Psoas muscle (tissue), 7 donors: ENCODE measurements at regions not wholly inside any gene's neighbourhood (a gene's known extent, or its start where the extent isn't known, plus 50 kb on each side); places are given as distances from the start of the nearest gene placed in this dataset.

Experiments
- ATAC-seq, 4 donors: fragments of 200-7000 bp; cut with Tn5 transposase; one replicate each; pipeline ENCODE4 v1.9.1; 2020; ENCODE audit warnings: moderate library complexity in 3 of 4, mild to moderate bottlenecking in 2 of 4
- DNase-seq, 2 donors: peaks; one replicate each; pipeline ENCODE4 v3.0.0-alpha.2; 2020
- H3K27ac ChIP-seq: fragments of 200-600 bp; one replicate; pipeline ENCODE4 v1.8.0; 2022
- H3K27me3 ChIP-seq, 3 donors: fragments of 200-600 bp in 1 of 3; one replicate each; pipeline versions ENCODE4 v1.6.1 to v1.8.0; 2013 to 2022; ENCODE audit warnings: low read length in 2 of 3, mild to moderate bottlenecking in 2 of 3, moderate library complexity in 1 of 3; ENCODE audit not compliant: insufficient read depth in 3 of 3
- H3K36me3 ChIP-seq, 2 donors: fragments of 200-600 bp in 1 of 2; one replicate each; pipeline versions ENCODE4 v1.6.1 to v1.8.0; 2013 to 2022; ENCODE audit warnings: low read depth in 1 of 2, mild to moderate bottlenecking in 1 of 2, moderate library complexity in 1 of 2; ENCODE audit not compliant: insufficient read depth in 1 of 2
- H3K4me1 ChIP-seq: fragments of 200-600 bp; one replicate; pipeline ENCODE4 v1.8.0; 2022
- H3K4me3 ChIP-seq: fragments of 200-600 bp; one replicate; pipeline ENCODE4 v1.8.0; 2022; ENCODE audit warnings: mild to moderate bottlenecking
- H3K9me3 ChIP-seq: fragments of 200-600 bp; one replicate; pipeline ENCODE4 v1.8.0; 2022
- WGBS, 3 donors: extraction: QIAGEN DNeasy Blood & Tissue Kit; methylation state at CpG; one replicate each; pipeline versions ENCODE4 v1.1.6 to v1.1.7; 2013; 5-methylcytosine and 5-hydroxymethylcytosine counted together
- intact Hi-C, 2 donors: fragments of 100-400 bp; cut with DNase I; formaldehyde crosslinking; loops; one replicate each; pipeline versions ENCODE4 v1.11.0 to v1.14.2; 2022
- TF ChIP-seq, protein P1 (sequence below): fragments of 200-600 bp; IDR thresholded peaks from one replicate; pipeline ENCODE4 v1.8.0; 2022; ENCODE audit warnings: antibody characterized with exemption
- donor health status: healthy with polysubstance abuse.
- donor health status: DM: no; HTN: no; CAD: no; lungs with moderate emphysema.
- donor health status: Bipolar disorder and iron deficiency.
- donor health status: healthy.
- donor health status: DM: yes; HTN: yes; CAD: no.
- donor health status: DM: no; HTN: no; CAD: no.
- donor health status: DM: yes; HTN: yes; CAD: no.

DNA sequence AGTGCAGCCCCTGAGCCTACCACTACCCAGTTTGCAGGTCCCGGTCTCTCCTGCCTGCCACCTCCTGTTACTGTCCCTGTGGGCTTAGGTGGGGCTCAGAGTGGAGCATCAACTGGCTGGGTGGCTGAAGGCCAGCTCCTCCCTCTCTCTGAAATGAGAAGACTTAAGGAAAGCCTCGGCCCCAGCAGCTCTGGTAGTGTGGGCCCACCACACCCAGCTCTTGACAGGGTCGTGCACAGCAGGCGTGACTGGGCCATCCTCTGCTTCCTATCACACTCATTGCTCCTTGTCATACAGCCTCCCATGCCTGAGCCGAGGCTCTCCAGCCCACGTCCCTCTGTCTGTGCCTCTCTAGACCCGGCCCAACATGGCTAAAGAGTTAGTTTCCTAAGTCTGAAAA, 142.7 kb upstream of the LINGO1 start:
- Histone ChIP-seq H3K27me3 (peaks cover 0 to 3% (median 0%) of the 10 kb centered on the region in 3 donors), H3K4me3 (no peak overlapping the region), H3K36me3 (no peaks in the 10 kb centered on the region), H3K4me1 (no peaks in the 10 kb centered on the region), H3K9me3 (peaks cover 2% of the 10 kb centered on the region), H3K27ac (no peak overlapping the region)
- DNase-seq (no peak), ATAC-seq (no peak)
- WGBS, 3 donors: 63 to 70% (median 69%) methylated on average over 7 of the region's 7 CpGs
- TF ChIP-seq, protein P1, sequence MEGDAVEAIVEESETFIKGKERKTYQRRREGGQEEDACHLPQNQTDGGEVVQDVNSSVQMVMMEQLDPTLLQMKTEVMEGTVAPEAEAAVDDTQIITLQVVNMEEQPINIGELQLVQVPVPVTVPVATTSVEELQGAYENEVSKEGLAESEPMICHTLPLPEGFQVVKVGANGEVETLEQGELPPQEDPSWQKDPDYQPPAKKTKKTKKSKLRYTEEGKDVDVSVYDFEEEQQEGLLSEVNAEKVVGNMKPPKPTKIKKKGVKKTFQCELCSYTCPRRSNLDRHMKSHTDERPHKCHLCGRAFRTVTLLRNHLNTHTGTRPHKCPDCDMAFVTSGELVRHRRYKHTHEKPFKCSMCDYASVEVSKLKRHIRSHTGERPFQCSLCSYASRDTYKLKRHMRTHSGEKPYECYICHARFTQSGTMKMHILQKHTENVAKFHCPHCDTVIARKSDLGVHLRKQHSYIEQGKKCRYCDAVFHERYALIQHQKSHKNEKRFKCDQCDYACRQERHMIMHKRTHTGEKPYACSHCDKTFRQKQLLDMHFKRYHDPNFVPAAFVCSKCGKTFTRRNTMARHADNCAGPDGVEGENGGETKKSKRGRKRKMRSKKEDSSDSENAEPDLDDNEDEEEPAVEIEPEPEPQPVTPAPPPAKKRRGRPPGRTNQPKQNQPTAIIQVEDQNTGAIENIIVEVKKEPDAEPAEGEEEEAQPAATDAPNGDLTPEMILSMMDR: no peak
- intact Hi-C loops: no loop called here

DNA sequence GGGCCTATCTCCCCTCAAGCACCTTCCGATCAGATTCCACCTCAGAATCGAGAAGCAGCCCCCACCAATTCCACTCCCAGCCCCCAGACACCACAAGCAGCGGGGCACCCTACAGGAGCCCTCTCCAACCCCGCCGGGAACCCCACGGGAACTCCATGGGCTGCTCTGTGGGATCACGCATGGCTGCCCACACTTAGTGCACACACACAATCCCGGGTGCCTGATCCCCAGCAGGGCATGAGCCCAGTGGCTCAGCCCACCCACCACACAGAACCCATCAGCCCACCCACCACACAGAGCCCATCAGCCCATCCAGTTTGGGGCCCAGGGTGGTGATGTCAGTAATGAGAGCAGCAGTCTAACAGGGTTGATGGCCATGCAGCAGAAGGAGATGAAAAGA, 141.6 kb upstream of the LINGO1 start:
- H3K9me3 ChIP-seq: no peaks in the 10 kb centered on the region
- intact Hi-C loops: no loop called here
- WGBS, 3 donors: 84 to 89% (median 88%) methylated on average over 8 of the region's 8 CpGs
- H3K4me1 ChIP-seq: no peaks in the 10 kb centered on the region
- DNase-seq (no peak), ATAC-seq (no peak)
- no peak overlapping the region for H3K4me3 ChIP-seq
- no peak overlapping the region for H3K27ac ChIP-seq
- no peaks in the 10 kb centered on the region for H3K36me3 ChIP-seq
- peaks cover 0 to 3% (median 0%) of the 10 kb centered on the region in 3 donors for H3K27me3 ChIP-seq
- TF ChIP-seq, protein P1: no peak

DNA sequence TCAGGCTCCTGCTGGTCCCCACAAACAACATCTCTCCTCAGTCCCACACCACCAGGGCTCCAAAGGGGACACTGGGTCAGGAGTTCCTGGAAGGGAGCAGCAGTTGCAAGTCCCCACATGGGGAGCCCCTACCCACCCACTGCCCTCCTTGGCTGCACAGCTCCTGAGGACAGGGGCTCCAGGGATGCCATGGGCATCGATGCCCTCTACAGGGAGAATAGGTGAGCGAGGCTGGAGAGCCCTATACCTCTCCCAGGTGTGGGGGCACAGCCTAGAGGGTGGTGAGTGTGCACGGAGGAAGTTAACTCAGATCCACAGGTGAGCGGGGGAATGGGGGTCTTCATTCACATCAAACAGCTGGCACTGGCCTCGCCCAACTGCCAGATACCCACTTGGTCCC, 141.2 kb upstream of the LINGO1 start:
- Histone ChIP-seq H3K9me3 (no peaks in the 10 kb centered on the region), H3K4me3 (no peak overlapping the region), H3K27me3 (peaks cover 0 to under 1% (median 0%) of the 10 kb centered on the region in 3 donors), H3K27ac (no peak overlapping the region), H3K4me1 (no peaks in the 10 kb centered on the region), H3K36me3 (no peaks in the 10 kb centered on the region)
- WGBS, 3 donors: 84 to 85% (median 85%) methylated on average over 5 of the region's 5 CpGs
- intact Hi-C loops: no loop called here
- TF ChIP-seq, protein P1: no peak
- DNase-seq (no peak), ATAC-seq (no peak)

DNA sequence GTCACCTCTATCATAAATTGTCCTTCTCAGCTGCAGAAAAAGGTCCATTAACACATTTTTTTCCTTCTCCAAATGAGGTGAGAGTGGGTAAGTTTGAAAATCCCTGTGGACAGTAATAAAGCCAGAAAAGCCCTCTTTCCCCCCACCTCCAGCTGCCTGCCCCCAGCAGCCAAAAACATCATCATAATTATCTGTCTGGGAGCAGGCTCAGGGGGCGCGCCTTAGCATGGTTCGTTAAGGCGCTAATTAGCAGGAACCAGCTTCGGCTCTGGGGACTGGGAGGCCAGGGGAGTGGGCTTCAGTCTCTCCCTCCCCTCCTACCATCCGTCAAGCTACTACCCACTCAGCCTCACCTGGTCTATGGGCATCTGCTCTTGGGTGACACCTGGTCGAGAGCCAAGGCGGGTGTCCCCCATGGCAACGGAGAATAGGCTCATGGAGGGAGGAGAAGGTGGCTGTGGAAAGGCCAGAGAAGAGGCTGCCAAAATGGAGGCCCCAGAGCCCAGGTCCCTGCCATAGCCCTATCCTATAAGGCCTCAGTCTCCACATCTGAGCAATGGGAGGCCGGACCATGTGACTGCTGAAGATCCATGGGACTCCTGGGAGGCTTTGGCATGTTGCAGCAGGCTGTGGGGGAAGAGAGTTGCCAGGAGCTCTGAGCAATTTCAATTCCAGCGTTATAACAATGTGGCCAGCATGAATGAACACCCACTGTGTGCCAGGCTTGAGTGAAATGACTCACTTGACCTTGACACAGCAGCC, 140.1 kb upstream of the LINGO1 start:
- ATAC-seq: no peak
- Histone ChIP-seq H3K4me1 (no peaks in the 10 kb centered on the region), H3K36me3 (no peaks in the 10 kb centered on the region), H3K27ac (no peak overlapping the region), H3K9me3 (no peaks in the 10 kb centered on the region), H3K27me3 (no peaks in the 10 kb centered on the region), H3K4me3 (no peak overlapping the region)
- WGBS, 3 donors: 59 to 66% (median 65%) methylated on average over 11 of the region's 11 CpGs
- no peak for DNase-seq
- TF ChIP-seq, protein P1: no peak
- intact Hi-C loops: no loop called here

DNA sequence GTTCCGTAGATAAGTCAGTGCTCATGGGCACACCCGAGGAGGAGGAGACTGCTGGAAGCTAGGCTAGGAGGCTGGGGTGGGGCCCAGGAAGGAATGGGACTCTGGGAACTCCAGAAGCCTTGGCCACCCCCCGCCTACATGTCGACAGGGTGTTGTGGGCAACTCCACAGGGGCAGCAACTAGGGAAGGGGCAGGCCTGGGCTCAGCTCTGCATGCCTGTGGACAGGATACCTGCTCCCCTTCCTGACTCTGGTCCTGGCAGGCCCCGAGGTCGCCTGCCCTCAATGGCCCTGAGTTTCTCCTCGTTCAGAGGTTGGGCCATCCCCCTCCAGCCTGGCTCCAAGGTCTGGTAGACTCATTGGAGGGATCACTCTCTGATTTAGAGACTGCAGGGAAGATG, 138.9 kb upstream of the LINGO1 start:
- H3K27ac ChIP-seq: no peak overlapping the region
- no peak for DNase-seq
- no peaks in the 10 kb centered on the region for H3K9me3 ChIP-seq
- intact Hi-C loops: no loop called here
- no peak for ATAC-seq
- no peaks in the 10 kb centered on the region for H3K36me3 ChIP-seq
- H3K4me1 ChIP-seq: no peaks in the 10 kb centered on the region
- no peak overlapping the region for H3K4me3 ChIP-seq
- WGBS, 3 donors: 72 to 78% (median 75%) methylated on average over 6 to 7 of the region's 7 CpGs
- TF ChIP-seq, protein P1: no peak
- peaks cover 0 to 8% (median 0%) of the 10 kb centered on the region in 3 donors for H3K27me3 ChIP-seq
